Endothelial cell of umbilical vein (primary cell): ENCODE measurements at regions not wholly inside any gene's neighbourhood (a gene's known extent, or its start where the extent isn't known, plus 50 kb on each side); places are given as distances from the start of the nearest gene placed in this dataset.

Experiments used
- EZH2 ChIP-seq: IDR thresholded peaks from 2 replicates; pipeline ENCODE4 v1.6.1; 2012; ENCODE audit warnings: borderline replicate concordance, low read depth, mild to moderate bottlenecking, moderate library complexity, low read length, inconsistent platforms; ENCODE audit not compliant: severe bottlenecking
- GATA2 ChIP-seq: IDR thresholded peaks from 2 replicates; pipeline ENCODE4 v1.7.0; 2011; ENCODE audit warnings: low read depth, mild to moderate bottlenecking, moderate library complexity, mixed read lengths, low read length; ENCODE audit not compliant: insufficient read length, insufficient read depth
- JUN ChIP-seq: IDR thresholded peaks from 2 replicates; pipeline ENCODE4 v1.6.1; 2011; ENCODE audit warnings: borderline replicate concordance, low read depth; ENCODE audit not compliant: insufficient read length, insufficient read depth
- POLR2A ChIP-seq: IDR thresholded peaks from 2 replicates; pipeline ENCODE4 v1.6.1; 2012; ENCODE audit warnings: low read depth, mild to moderate bottlenecking, control low read depth, low read length
- POLR2AphosphoS5 ChIP-seq: IDR thresholded peaks from 2 replicates; pipeline ENCODE4 v1.6.1; 2012; ENCODE audit warnings: low read depth, mild to moderate bottlenecking, control low read depth, low read length, moderate library complexity; ENCODE audit not compliant: insufficient read depth
- TF ChIP-seq, protein P1 (sequence below), 2 donors: IDR thresholded peaks; 1 replicate in 1 of 2; 2 replicates in 1 of 2; pipeline ENCODE4 v1.5.1; 2011; ENCODE audit warnings: low read length in 2 of 2, mild to moderate bottlenecking in 2 of 2, moderate library complexity in 2 of 2, control low read depth in 1 of 2, inconsistent platforms in 1 of 2, low read depth in 1 of 2; ENCODE audit not compliant: insufficient read depth in 1 of 2; ENCODE audit errors: extremely low read depth in 1 of 2
- TF ChIP-seq, protein P2 (sequence below): IDR thresholded peaks from 2 replicates; pipeline ENCODE4 v1.6.1; 2011; ENCODE audit not compliant: insufficient read depth, insufficient read length

DNA sequence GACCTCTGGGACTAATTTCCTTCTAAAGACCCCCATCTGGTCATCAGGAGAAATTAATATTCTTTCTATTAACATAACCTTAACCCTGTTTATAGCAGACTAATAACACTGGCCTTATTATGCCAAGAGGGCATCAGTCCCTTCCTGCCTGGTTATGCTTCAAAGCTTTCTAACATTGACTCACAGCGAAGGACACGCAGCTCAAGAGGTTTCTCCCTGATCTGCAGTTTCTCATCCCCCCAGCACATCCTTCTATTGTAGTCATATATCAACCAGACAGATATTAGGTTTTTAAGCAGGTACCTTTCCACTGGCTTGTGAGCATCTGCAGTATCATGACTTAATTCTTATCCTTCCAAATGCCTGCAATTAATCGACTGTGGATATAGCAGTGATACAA, 100.0 kb upstream of the CXCR4 start:
- TF ChIP-seq, protein P1, sequence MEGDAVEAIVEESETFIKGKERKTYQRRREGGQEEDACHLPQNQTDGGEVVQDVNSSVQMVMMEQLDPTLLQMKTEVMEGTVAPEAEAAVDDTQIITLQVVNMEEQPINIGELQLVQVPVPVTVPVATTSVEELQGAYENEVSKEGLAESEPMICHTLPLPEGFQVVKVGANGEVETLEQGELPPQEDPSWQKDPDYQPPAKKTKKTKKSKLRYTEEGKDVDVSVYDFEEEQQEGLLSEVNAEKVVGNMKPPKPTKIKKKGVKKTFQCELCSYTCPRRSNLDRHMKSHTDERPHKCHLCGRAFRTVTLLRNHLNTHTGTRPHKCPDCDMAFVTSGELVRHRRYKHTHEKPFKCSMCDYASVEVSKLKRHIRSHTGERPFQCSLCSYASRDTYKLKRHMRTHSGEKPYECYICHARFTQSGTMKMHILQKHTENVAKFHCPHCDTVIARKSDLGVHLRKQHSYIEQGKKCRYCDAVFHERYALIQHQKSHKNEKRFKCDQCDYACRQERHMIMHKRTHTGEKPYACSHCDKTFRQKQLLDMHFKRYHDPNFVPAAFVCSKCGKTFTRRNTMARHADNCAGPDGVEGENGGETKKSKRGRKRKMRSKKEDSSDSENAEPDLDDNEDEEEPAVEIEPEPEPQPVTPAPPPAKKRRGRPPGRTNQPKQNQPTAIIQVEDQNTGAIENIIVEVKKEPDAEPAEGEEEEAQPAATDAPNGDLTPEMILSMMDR (IDR thresholded peaks at IDR 0.05; ENCODE audit: extremely low read depth in 1 of 2, insufficient read depth in 1 of 2, low read depth in 1 of 2, low read length in 2 of 2), result no peak
- no peak for TF ChIP-seq GATA2
- TF ChIP-seq POLR2AphosphoS5, result no peak
- no peak for TF ChIP-seq POLR2A
- TF ChIP-seq EZH2, result no peak
- TF ChIP-seq, protein P2, sequence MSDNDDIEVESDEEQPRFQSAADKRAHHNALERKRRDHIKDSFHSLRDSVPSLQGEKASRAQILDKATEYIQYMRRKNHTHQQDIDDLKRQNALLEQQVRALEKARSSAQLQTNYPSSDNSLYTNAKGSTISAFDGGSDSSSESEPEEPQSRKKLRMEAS, result no peak
- TF ChIP-seq JUN, result no peak
